Fibroblast of gingiva (primary cell): ENCODE measurements at regions not wholly inside any gene's neighbourhood (a gene's known extent, or its start where the extent isn't known, plus 50 kb on each side); places are given as distances from the start of the nearest gene placed in this dataset.

ENCODE experiments used
- DNase-seq: peaks from one replicate; pipeline ENCODE4 v3.0.0-alpha.2; 2011; ENCODE audit warnings: low read depth

- no peak for DNase-seq
Measured at GRCh38 chr4:152094970-152095700, 334.3 kb upstream of the GATB start.

- DNase-seq, result no peak
Measured at GRCh38 chr4:152091405-152091804, 330.6 kb upstream of the GATB start.

GRCh38 chr4:152090543-152090942 is 329.7 kb upstream of the GATB start:
- no peak for DNase-seq

GRCh38 chr4:152089584-152089983 is 328.8 kb upstream of the GATB start:
- DNase-seq, result no peak

GRCh38 chr4:152087335-152087734 is 326.5 kb upstream of the GATB start:
- DNase-seq, result no peak

- DNase-seq, result no peak
Measured at GRCh38 chr4:152085657-152086056, 324.9 kb upstream of the GATB start.

GRCh38 chr4:152083338-152083737 is 322.5 kb upstream of the GATB start:
- no peak for DNase-seq

GRCh38 chr4:152081024-152081423 is 320.2 kb upstream of the GATB start:
- no peak for DNase-seq

- no peak for DNase-seq
Measured at GRCh38 chr4:152079543-152080293, 318.9 kb upstream of the GATB start.

- DNase-seq, result no peak
Measured at GRCh38 chr4:152079079-152079478, 318.3 kb upstream of the GATB start.

- DNase-seq, result no peak
Measured at GRCh38 chr4:152077582-152077981, 316.8 kb upstream of the GATB start.

- no peak for DNase-seq
Measured at GRCh38 chr4:152075253-152075928, 314.6 kb upstream of the GATB start.

- no peak for DNase-seq
Measured at GRCh38 chr4:152074573-152074972, 313.8 kb upstream of the GATB start.

GRCh38 chr4:152074088-152074437 is 313.3 kb upstream of the GATB start:
- no peak for DNase-seq

GRCh38 chr4:152073351-152074087 is 312.7 kb upstream of the GATB start:
- no peak for DNase-seq

- no peak for DNase-seq
Measured at GRCh38 chr4:152072906-152073305, 312.1 kb upstream of the GATB start.

- no peak for DNase-seq
Measured at GRCh38 chr4:152072001-152072485, 311.2 kb upstream of the GATB start.

GRCh38 chr4:152070854-152071253 is 310.0 kb upstream of the GATB start:
- DNase-seq, result no peak

- no peak for DNase-seq
Measured at GRCh38 chr4:152068866-152069265, 308.1 kb upstream of the GATB start.

- DNase-seq, result no peak
Measured at GRCh38 chr4:152065545-152065944, 304.7 kb upstream of the GATB start.

- no peak for DNase-seq
Measured at GRCh38 chr4:152064753-152065152, 303.9 kb upstream of the GATB start.

GRCh38 chr4:152064282-152064681 is 303.5 kb upstream of the GATB start:
- no peak for DNase-seq
